Occipital lobe (tissue), 1 donor: ENCODE measurements at regions not wholly inside any gene's neighbourhood (a gene's known extent, or its start where the extent isn't known, plus 50 kb on each side); places are given as distances from the start of the nearest gene placed in this dataset.

Experiments
- DNase-seq: peaks from one replicate; lab custom pipeline; 2025; lab: John Stamatoyannopoulos, UW

- no peak for DNase-seq
These were observed 74.2 kb upstream of the ZPBP start for GRCh38 chr7:50166997-50167965.

- DNase-seq, result no peak
These were observed 71.6 kb upstream of the ZPBP start for GRCh38 chr7:50164559-50165170.

GRCh38 chr7:50160206-50160605 is 67.2 kb upstream of the ZPBP start:
- DNase-seq, result no peak

GRCh38 chr7:50159154-50159553 is 66.1 kb upstream of the ZPBP start:
- DNase-seq, result no peak

GRCh38 chr7:50156706-50157105 is 63.7 kb upstream of the ZPBP start:
- no peak for DNase-seq

GRCh38 chr7:50156163-50156562 is 63.1 kb upstream of the ZPBP start:
- DNase-seq, result no peak

GRCh38 chr7:50155755-50156154 is 62.7 kb upstream of the ZPBP start:
- no peak for DNase-seq

- no peak for DNase-seq
These were observed 60.9 kb upstream of the ZPBP start for GRCh38 chr7:50153995-50154394.

GRCh38 chr7:50153148-50153547 is 60.1 kb upstream of the ZPBP start:
- DNase-seq, result no peak

GRCh38 chr7:50152486-50152885 is 59.4 kb upstream of the ZPBP start:
- no peak for DNase-seq

GRCh38 chr7:50151661-50152060 is 58.6 kb upstream of the ZPBP start:
- DNase-seq, result no peak

- no peak for DNase-seq
These were observed 58.0 kb upstream of the ZPBP start for GRCh38 chr7:50151001-50151400.

GRCh38 chr7:50149369-50149768 is 56.3 kb upstream of the ZPBP start:
- DNase-seq, result no peak

GRCh38 chr7:50147951-50148808 is 55.1 kb upstream of the ZPBP start:
- no peak for DNase-seq

- DNase-seq, result no peak
These were observed 53.6 kb upstream of the ZPBP start for GRCh38 chr7:50146692-50147091.

GRCh38 chr7:50145801-50146338 is 52.8 kb upstream of the ZPBP start:
- no peak for DNase-seq

- DNase-seq, result no peak
These were observed 52.2 kb upstream of the ZPBP start for GRCh38 chr7:50145226-50145625.
